K562 (cell line): ENCODE measurements at regions not wholly inside any gene's neighbourhood (a gene's known extent, or its start where the extent isn't known, plus 50 kb on each side); places are given as distances from the start of the nearest gene placed in this dataset.

Experiments
- BRD4 ChIP-seq: fragments of 200-600 bp; sonication (generic); IDR thresholded peaks from 2 replicates; pipeline ENCODE4 v1.6.1; 2017; ENCODE audit warnings: inconsistent platforms
- FOXM1 ChIP-seq, 2 experiments: fragments of 450-650 bp in 1 of 2; sonication (generic) in 1 of 2; formaldehyde crosslinking in 1 of 2; IDR thresholded peaks; 2 replicates each; pipeline versions ENCODE4 v1.6.1 to v1.9.0; 2017 to 2022; ENCODE audit warnings: low read depth in 2 of 2, mild to moderate bottlenecking in 2 of 2, missing genetic modification reagents in 1 of 2, moderate library complexity in 1 of 2
- HMGXB4 ChIP-seq: sonication (generic); formaldehyde crosslinking; IDR thresholded peaks from 2 replicates; pipeline ENCODE4 v1.8.1; 2023; ENCODE audit warnings: mild to moderate bottlenecking, missing genetic modification reagents
- ID3 ChIP-seq, 2 experiments: fragments of 250-450 bp in 1 of 2; fragments of 450-650 bp in 1 of 2; sonication (Bioruptor Pico) in 1 of 2; IDR thresholded peaks; 2 replicates each; pipeline versions ENCODE4 v1.6.1 to v1.8.0; 2016 to 2021; ENCODE audit warnings: mild to moderate bottlenecking in 2 of 2, moderate library complexity in 2 of 2, missing compliant biosample characterization in 1 of 2, missing genetic modification characterization in 1 of 2
- KAT2B ChIP-seq: IDR thresholded peaks from one replicate; pipeline ENCODE4 v1.6.1; 2012; ENCODE audit warnings: low read depth, mild to moderate bottlenecking, control low read depth, inconsistent platforms, low read length, moderate library complexity
- POLR2AphosphoS5 ChIP-seq: IDR thresholded peaks from 2 replicates; pipeline ENCODE4 v1.6.1; 2011; ENCODE audit warnings: mild to moderate bottlenecking, low read depth, low read length, moderate library complexity; ENCODE audit not compliant: control insufficient read depth, insufficient read depth
- TEAD1 ChIP-seq, 2 experiments: fragments of 450-650 bp in 1 of 2; sonication (generic) in 1 of 2; formaldehyde crosslinking; IDR thresholded peaks; 2 replicates each; pipeline versions ENCODE4 v1.4.0 to v1.8.0; 2020 to 2022; ENCODE audit warnings: mild to moderate bottlenecking in 2 of 2, missing genetic modification reagents in 1 of 2
- WHSC1 ChIP-seq: IDR thresholded peaks from one replicate; pipeline ENCODE4 v1.6.1; 2012; ENCODE audit warnings: low read length, control low read depth, inconsistent platforms
- YY1 ChIP-seq, 3 experiments: IDR thresholded peaks; 2 replicates each; pipeline ENCODE4 v1.6.1; 2011; ENCODE audit warnings: low read length in 2 of 3, mild to moderate bottlenecking in 2 of 3, moderate library complexity in 2 of 3, borderline replicate concordance in 1 of 3, control low read depth in 1 of 3, low read depth in 1 of 3; ENCODE audit not compliant: insufficient read depth in 3 of 3, insufficient replicate concordance in 2 of 3, control insufficient read depth in 1 of 3, insufficient read length in 1 of 3; ENCODE audit errors: extremely low read depth in 1 of 3
- ZFP91 ChIP-seq: sonication (generic); formaldehyde crosslinking; IDR thresholded peaks from 2 replicates; pipeline ENCODE4 v1.8.0; 2022; ENCODE audit warnings: mild to moderate bottlenecking, missing genetic modification reagents
- ZKSCAN1 ChIP-seq: fragments of 150-350 bp; IDR thresholded peaks from 2 replicates; pipeline ENCODE4 v1.6.1; 2016; ENCODE audit warnings: low read depth, low read length
- ZNF232 ChIP-seq: sonication (generic); formaldehyde crosslinking; IDR thresholded peaks from 2 replicates; pipeline ENCODE4 v1.8.0; 2022; ENCODE audit warnings: mild to moderate bottlenecking, missing genetic modification reagents
- TF ChIP-seq, protein P1 (sequence below), 2 experiments: fragments of 200-800 bp in 1 of 2; sonication (Bioruptor generic) in 1 of 2; sonication (generic) in 1 of 2; formaldehyde crosslinking in 1 of 2; IDR thresholded peaks in 1 of 2; conservative IDR thresholded peaks in 1 of 2; 2 replicates each; pipeline versions ENCODE4 v1.5.0 to v1.6.1; 2016 to 2020; ENCODE audit warnings: missing compliant biosample characterization in 1 of 2, missing genetic modification characterization in 1 of 2, missing genetic modification reagents in 1 of 2

GRCh38 chr11:119474682-119475596 is 52.0 kb upstream of the THY1 start (continued):
- no peak for TF ChIP-seq ZFP91
- TF ChIP-seq WHSC1, result no peak
- TF ChIP-seq ZKSCAN1, result no peak
- no peak for TF ChIP-seq KAT2B
- no peak for TF ChIP-seq ZNF232 (CRISPR knock-in tag)
- TF ChIP-seq, protein P1, sequence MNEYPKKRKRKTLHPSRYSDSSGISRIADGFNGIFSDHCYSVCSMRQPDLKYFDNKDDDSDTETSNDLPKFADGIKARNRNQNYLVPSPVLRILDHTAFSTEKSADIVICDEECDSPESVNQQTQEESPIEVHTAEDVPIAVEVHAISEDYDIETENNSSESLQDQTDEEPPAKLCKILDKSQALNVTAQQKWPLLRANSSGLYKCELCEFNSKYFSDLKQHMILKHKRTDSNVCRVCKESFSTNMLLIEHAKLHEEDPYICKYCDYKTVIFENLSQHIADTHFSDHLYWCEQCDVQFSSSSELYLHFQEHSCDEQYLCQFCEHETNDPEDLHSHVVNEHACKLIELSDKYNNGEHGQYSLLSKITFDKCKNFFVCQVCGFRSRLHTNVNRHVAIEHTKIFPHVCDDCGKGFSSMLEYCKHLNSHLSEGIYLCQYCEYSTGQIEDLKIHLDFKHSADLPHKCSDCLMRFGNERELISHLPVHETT (CRISPR knock-in tag; conservative IDR thresholded peaks at IDR 0.05 in 1 of 2, IDR thresholded peaks at IDR 0.05 in 1 of 2), result no peak
- TF ChIP-seq TEAD1 (CRISPR knock-in tag; IDR thresholded peaks at IDR 0.05), result peak in 1 of 2 experiments; percentile 31; a peak in 1 of 4 replicates
- TF ChIP-seq BRD4, result no peak
- no peak for TF ChIP-seq ID3 (CRISPR knock-in tag; IDR thresholded peaks at IDR 0.05)
- TF ChIP-seq ID3 (tag; IDR thresholded peaks at IDR 0.05), result no peak
- no peak for TF ChIP-seq POLR2AphosphoS5
- TF ChIP-seq HMGXB4, result no peak
- no peak for TF ChIP-seq YY1 (IDR thresholded peaks at IDR 0.05; ENCODE audit: borderline replicate concordance in 1 of 3, control insufficient read depth in 1 of 3, extremely low read depth in 1 of 3, insufficient read depth in 3 of 3, insufficient read length in 1 of 3, insufficient replicate concordance in 2 of 3, low read depth in 1 of 3, low read length in 2 of 3)
- TF ChIP-seq FOXM1 (IDR thresholded peaks at IDR 0.05; ENCODE audit: low read depth), result no peak
- no peak for TF ChIP-seq FOXM1 (CRISPR knock-in tag; IDR thresholded peaks at IDR 0.05; ENCODE audit: low read depth)
